HFFc6 (cell line): ENCODE measurements at regions not wholly inside any gene's neighbourhood (a gene's known extent, or its start where the extent isn't known, plus 50 kb on each side); places are given as distances from the start of the nearest gene placed in this dataset.

ENCODE experiments used
- DNase-seq: peaks from one replicate; pipeline ENCODE4 v3.0.0-alpha.2; 2018
- H3K27ac Mint-ChIP-seq: 2 replicates; pipeline ENCODE4 v1.8.0; 2020; ENCODE audit warnings: mild to moderate bottlenecking, mixed read lengths
- H3K27me3 Mint-ChIP-seq: 2 replicates; pipeline ENCODE4 v1.8.0; 2021; ENCODE audit warnings: mild to moderate bottlenecking, moderate library complexity, mixed read lengths; ENCODE audit not compliant: insufficient read depth
- H3K36me3 Mint-ChIP-seq: 2 replicates; pipeline ENCODE4 v1.8.0; 2021; ENCODE audit warnings: low read depth, mixed read lengths
- H3K4me1 Mint-ChIP-seq: 2 replicates; pipeline ENCODE4 v1.8.0; 2020; ENCODE audit warnings: low read depth, mixed read lengths
- H3K4me3 Mint-ChIP-seq: 2 replicates; pipeline ENCODE4 v1.8.0; 2020; ENCODE audit warnings: mild to moderate bottlenecking, moderate library complexity, mixed read lengths
- H3K9me3 Mint-ChIP-seq: 2 replicates; pipeline ENCODE4 v1.8.0; 2020; ENCODE audit warnings: mild to moderate bottlenecking, mixed read lengths
- TF ChIP-seq, protein P1 (sequence below): fragments of 200-600 bp; sonication (generic); IDR thresholded peaks from 2 replicates; pipeline ENCODE4 v1.5.0; 2021; ENCODE audit warnings: antibody characterized with exemption, mild to moderate bottlenecking

DNA sequence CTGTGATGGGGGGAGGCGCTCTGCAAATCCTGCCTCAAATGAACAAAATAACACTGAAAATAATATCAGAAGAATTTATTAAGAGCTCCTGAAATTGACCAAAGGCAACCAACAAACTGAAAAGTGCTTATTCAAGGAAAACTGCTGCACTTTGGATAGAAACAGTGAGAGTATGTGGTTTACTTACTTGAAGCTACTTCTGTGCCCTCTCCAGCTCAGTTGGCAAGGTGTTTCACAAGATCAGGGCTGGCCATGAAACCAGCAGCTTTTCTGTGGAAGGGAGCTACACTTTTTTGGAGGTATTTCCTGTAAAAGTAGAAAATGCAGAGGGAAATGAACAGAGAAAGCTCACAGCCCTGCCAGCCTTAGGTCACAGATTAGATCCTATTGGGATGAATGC is 310.0 kb upstream of the SPAG17 start:
- peaks cover 3% of the 10 kb centered on the region; the same call in 1 of the 2 replicates for H3K27me3 Mint-ChIP-seq
- no peaks in the 10 kb centered on the region for H3K9me3 Mint-ChIP-seq
- H3K27ac Mint-ChIP-seq: no peak overlapping the region
- no peaks in the 10 kb centered on the region for H3K4me1 Mint-ChIP-seq
- no peak overlapping the region for H3K4me3 Mint-ChIP-seq
- DNase-seq: no peak
- H3K36me3 Mint-ChIP-seq: no peaks in the 10 kb centered on the region
- TF ChIP-seq, protein P1, sequence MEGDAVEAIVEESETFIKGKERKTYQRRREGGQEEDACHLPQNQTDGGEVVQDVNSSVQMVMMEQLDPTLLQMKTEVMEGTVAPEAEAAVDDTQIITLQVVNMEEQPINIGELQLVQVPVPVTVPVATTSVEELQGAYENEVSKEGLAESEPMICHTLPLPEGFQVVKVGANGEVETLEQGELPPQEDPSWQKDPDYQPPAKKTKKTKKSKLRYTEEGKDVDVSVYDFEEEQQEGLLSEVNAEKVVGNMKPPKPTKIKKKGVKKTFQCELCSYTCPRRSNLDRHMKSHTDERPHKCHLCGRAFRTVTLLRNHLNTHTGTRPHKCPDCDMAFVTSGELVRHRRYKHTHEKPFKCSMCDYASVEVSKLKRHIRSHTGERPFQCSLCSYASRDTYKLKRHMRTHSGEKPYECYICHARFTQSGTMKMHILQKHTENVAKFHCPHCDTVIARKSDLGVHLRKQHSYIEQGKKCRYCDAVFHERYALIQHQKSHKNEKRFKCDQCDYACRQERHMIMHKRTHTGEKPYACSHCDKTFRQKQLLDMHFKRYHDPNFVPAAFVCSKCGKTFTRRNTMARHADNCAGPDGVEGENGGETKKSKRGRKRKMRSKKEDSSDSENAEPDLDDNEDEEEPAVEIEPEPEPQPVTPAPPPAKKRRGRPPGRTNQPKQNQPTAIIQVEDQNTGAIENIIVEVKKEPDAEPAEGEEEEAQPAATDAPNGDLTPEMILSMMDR: no peak

DNA sequence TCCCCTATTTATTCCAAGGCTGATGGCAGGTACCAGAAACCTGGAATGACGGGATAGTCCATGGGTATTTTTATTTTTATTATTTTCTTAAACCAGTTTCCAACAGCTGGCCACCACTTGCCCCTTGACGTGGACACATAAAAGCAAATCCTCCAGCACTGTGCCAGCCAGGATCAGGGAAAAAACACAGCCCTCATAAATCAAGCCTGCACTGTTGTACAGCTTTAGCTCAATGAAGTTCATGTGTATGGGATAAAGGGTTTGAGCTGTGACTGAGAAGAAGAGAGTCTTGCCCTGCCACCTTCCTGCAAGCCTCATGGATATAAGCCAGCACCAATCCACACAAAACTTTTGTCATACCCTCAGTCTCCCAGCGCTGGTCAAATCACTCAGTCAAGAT is 303.8 kb upstream of the SPAG17 start:
- Mint-ChIP-seq H3K4me1 (no peaks in the 10 kb centered on the region), H3K4me3 (no peak overlapping the region), H3K9me3 (no peaks in the 10 kb centered on the region), H3K27ac (no peak overlapping the region), H3K36me3 (no peaks in the 10 kb centered on the region), H3K27me3 (peaks cover 3% of the 10 kb centered on the region; the same call in 1 of the 2 replicates)
- TF ChIP-seq, protein P1: no peak
- DNase-seq: no peak

DNA sequence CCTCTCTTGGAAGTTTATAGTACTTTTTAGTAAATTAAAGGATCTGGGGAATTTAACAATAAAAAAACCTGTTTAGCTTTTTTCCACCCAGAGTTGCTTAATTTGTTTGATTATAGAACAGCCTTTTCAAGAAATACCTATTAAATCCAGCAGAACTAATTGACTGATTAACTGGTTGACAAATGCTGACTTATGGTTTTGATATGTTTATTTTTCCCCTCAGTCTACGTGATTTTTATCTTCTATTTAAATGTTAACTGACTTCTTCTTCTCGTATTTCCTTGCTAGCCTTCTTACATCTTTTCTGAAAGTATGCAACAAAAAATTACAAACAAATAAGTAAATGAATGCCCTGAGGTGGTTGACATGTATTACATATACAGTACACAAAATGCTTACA is 302.9 kb upstream of the SPAG17 start:
- Mint-ChIP-seq H3K27me3 (peaks cover 3% of the 10 kb centered on the region; the same call in 1 of the 2 replicates), H3K36me3 (no peaks in the 10 kb centered on the region), H3K27ac (no peak overlapping the region), H3K9me3 (no peaks in the 10 kb centered on the region; the same call in 1 of the 2 replicates), H3K4me1 (no peaks in the 10 kb centered on the region), H3K4me3 (no peak overlapping the region)
- DNase-seq: no peak
- TF ChIP-seq, protein P1: no peak

DNA sequence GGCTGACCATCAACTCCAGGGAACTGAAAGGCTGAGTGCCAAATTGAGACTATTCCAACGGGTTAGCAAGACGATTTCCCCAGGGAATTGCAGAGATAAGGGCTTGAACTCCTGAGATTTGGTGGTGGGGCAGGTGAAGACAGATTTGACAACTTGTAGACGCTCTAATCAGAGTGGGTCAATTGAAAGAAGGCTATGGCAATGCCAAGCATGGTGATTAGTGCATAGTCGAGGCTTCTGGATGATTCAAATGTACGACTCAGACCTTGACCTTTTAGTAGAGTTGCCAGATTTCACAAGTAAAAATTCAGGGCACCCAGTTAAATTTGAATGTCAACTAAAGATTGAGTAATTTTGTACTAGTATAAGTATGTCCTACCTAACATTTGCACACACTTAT is 302.1 kb upstream of the SPAG17 start:
- H3K27ac Mint-ChIP-seq: no peak overlapping the region
- TF ChIP-seq, protein P1: no peak
- H3K4me1 Mint-ChIP-seq: no peaks in the 10 kb centered on the region
- no peak overlapping the region for H3K4me3 Mint-ChIP-seq
- peaks cover 3% of the 10 kb centered on the region; the same call in 1 of the 2 replicates for H3K27me3 Mint-ChIP-seq
- H3K36me3 Mint-ChIP-seq: no peaks in the 10 kb centered on the region
- no peak for DNase-seq
- no peaks in the 10 kb centered on the region; the same call in 1 of the 2 replicates for H3K9me3 Mint-ChIP-seq

DNA sequence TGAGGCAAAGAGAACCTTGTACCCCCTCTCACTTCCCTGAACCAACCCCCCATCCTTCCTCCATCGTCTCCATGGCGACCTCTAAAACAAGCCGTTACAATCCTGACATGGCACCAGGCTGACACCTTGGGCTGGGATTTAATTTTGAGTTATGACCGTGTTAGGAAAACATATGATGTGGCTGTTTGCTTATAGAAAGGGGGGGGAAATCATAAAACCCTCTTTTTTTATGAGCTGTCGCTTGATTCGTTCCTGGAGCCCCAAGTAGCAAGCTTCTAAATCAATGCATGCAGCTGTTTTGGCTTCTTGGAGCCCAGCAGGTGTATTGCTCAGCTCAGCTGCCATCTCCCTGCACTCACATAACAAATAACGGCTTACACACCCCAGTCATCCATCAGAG is 301.2 kb upstream of the SPAG17 start:
- TF ChIP-seq, protein P1: no peak
- no peaks in the 10 kb centered on the region for H3K36me3 Mint-ChIP-seq
- H3K4me3 Mint-ChIP-seq: no peak overlapping the region
- no peak overlapping the region for H3K27ac Mint-ChIP-seq
- no peaks in the 10 kb centered on the region; the same call in 1 of the 2 replicates for H3K9me3 Mint-ChIP-seq
- DNase-seq: no peak
- H3K4me1 Mint-ChIP-seq: no peaks in the 10 kb centered on the region
- H3K27me3 Mint-ChIP-seq: no peaks in the 10 kb centered on the region

DNA sequence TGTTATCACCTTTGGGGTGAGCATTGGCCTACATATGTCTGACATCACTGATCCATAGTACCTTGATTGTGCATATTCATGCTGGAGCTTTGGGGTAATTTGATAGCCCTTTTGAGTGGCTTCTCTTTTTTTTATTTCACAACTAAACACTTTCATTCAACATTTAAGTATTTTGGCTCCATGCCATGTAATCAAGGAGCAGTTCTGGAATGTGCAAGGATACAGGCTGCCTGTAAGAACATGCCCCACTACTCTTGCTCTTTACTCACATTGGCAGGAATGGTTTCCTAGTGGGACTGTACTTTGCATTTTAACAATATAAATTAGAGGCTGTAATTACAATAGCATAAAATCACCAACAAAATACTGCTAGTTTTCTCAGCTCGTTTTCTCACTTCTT is 300.7 kb upstream of the SPAG17 start:
- H3K27ac Mint-ChIP-seq: no peak overlapping the region

More for the DNA sequence above, 300.7 kb upstream of the SPAG17 start:
- TF ChIP-seq, protein P1: no peak
- no peaks in the 10 kb centered on the region for H3K4me1 Mint-ChIP-seq
- no peaks in the 10 kb centered on the region for H3K36me3 Mint-ChIP-seq
- H3K4me3 Mint-ChIP-seq: no peak overlapping the region
- no peak for DNase-seq
- no peaks in the 10 kb centered on the region for H3K27me3 Mint-ChIP-seq
- H3K9me3 Mint-ChIP-seq: no peaks in the 10 kb centered on the region; the same call in 1 of the 2 replicates
